Inflammatory macrophage treated with lipopolysaccharide for 4 hours (primary cell): ENCODE measurements at regions not wholly inside any gene's neighbourhood (a gene's known extent, or its start where the extent isn't known, plus 50 kb on each side); places are given as distances from the start of the nearest gene placed in this dataset.
"Not testable (repeated sequence)": the region's sequence is repeated elsewhere in the genome, so short reads cannot be mapped to it uniquely, and the experiment has no call there.

Source experiments
- DNase-seq: peaks from one replicate; pipeline ENCODE4 v3.0.0-alpha.2; 2020

- DNase-seq = no peak
Measured at GRCh38 chr13:53408847-53409568, 380.4 kb downstream of the OLFM4 start.

- DNase-seq = no peak
Measured at GRCh38 chr13:53411463-53411862, 382.9 kb downstream of the OLFM4 start.

GRCh38 chr13:53415135-53415534, 386.5 kb downstream of the OLFM4 start:
- DNase-seq = no peak

- DNase-seq = no peak
Measured at GRCh38 chr13:53417601-53418000, 389.0 kb downstream of the OLFM4 start.

- no peak for DNase-seq
Measured at GRCh38 chr13:53422415-53422814, 393.8 kb downstream of the OLFM4 start.

GRCh38 chr13:53436396-53436795, 407.8 kb downstream of the OLFM4 start:
- DNase-seq = no peak

- DNase-seq = no peak
Measured at GRCh38 chr13:53439439-53440225, 411.0 kb downstream of the OLFM4 start.

GRCh38 chr13:53442979-53443378, 414.4 kb downstream of the OLFM4 start:
- DNase-seq = no peak

- DNase-seq = no peak
Measured at GRCh38 chr13:53445686-53446085, 417.1 kb downstream of the OLFM4 start.

- DNase-seq = no peak
Measured at GRCh38 chr13:53447456-53447855, 418.8 kb downstream of the OLFM4 start.

GRCh38 chr13:53447863-53448262, 419.2 kb downstream of the OLFM4 start:
- DNase-seq = no peak

GRCh38 chr13:53452263-53452808, 423.7 kb downstream of the OLFM4 start:
- DNase-seq = not testable (repeated sequence)

GRCh38 chr13:53460796-53461195, 432.2 kb downstream of the OLFM4 start:
- no peak for DNase-seq

GRCh38 chr13:53463106-53463505, 434.5 kb downstream of the OLFM4 start:
- no peak for DNase-seq

GRCh38 chr13:53466576-53466975, 438.0 kb downstream of the OLFM4 start:
- no peak for DNase-seq

- DNase-seq = no peak
Measured at GRCh38 chr13:53473397-53473796, 444.8 kb downstream of the OLFM4 start.

GRCh38 chr13:53474878-53475277, 446.3 kb downstream of the OLFM4 start:
- DNase-seq = no peak

GRCh38 chr13:53490752-53491151, 462.1 kb downstream of the OLFM4 start:
- no peak for DNase-seq

- DNase-seq = no peak
Measured at GRCh38 chr13:53494406-53494805, 465.8 kb downstream of the OLFM4 start.

GRCh38 chr13:53499576-53500133, 471.0 kb downstream of the OLFM4 start:
- no peak for DNase-seq

- DNase-seq = no peak
Measured at GRCh38 chr13:53501387-53501786, 472.8 kb downstream of the OLFM4 start.

- no peak for DNase-seq
Measured at GRCh38 chr13:53507741-53508140, 479.1 kb downstream of the OLFM4 start.

- DNase-seq = no peak
Measured at GRCh38 chr13:53512635-53513034, 484.0 kb downstream of the OLFM4 start.

GRCh38 chr13:53513226-53513625, 484.6 kb downstream of the OLFM4 start:
- no peak for DNase-seq
